IPS-15b (cell line): ENCODE measurements at regions not wholly inside any gene's neighbourhood (a gene's known extent, or its start where the extent isn't known, plus 50 kb on each side); places are given as distances from the start of the nearest gene placed in this dataset.

ENCODE experiments used
- H3K27me3 ChIP-seq: one replicate; pipeline ENCODE4 v1.6.1; 2013; ENCODE audit warnings: low read length; ENCODE audit not compliant: control insufficient read depth, insufficient read depth
- H3K36me3 ChIP-seq: one replicate; pipeline ENCODE4 v1.6.1; 2013; ENCODE audit warnings: low read length; ENCODE audit not compliant: control insufficient read depth, insufficient read depth
- H3K4me1 ChIP-seq: one replicate; pipeline ENCODE4 v1.6.1; 2013; ENCODE audit warnings: mild to moderate bottlenecking, low read length; ENCODE audit not compliant: control insufficient read depth, insufficient read depth
- H3K4me3 ChIP-seq: one replicate; pipeline ENCODE4 v1.5.1; 2013; ENCODE audit warnings: low read depth, low read length
- H3K9ac ChIP-seq: one replicate; pipeline ENCODE4 v1.6.1; 2013; ENCODE audit warnings: low read depth, mild to moderate bottlenecking, low read length
- H3K9me3 ChIP-seq: one replicate; pipeline ENCODE4 v1.6.1; 2013; ENCODE audit warnings: mild to moderate bottlenecking, low read length; ENCODE audit not compliant: control insufficient read depth, insufficient read depth

DNA sequence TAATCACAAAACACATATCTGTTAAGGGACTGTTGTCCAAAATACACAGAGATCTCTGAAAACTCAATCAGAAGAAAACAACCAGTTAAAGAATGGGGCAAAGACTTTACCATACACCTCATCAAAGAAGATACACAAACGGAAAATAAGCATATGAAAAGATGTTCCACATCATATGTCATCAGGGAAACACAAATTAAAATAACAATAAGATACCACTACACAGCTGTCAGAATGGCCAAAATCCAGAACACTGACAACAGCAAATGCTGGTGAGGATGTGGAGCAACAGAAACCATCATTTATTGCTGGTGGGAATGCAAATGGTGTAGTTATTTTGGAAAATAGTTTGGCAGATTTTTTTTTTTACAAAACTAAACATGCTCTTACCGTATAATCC is 220.5 kb upstream of the FOXN3 start:
- Histone ChIP-seq H3K27me3 (no peaks in the 10 kb centered on the region), H3K4me3 (no peak overlapping the region), H3K9me3 (no peaks in the 10 kb centered on the region), H3K9ac (no peak overlapping the region), H3K4me1 (no peaks in the 10 kb centered on the region), H3K36me3 (no peaks in the 10 kb centered on the region)

DNA sequence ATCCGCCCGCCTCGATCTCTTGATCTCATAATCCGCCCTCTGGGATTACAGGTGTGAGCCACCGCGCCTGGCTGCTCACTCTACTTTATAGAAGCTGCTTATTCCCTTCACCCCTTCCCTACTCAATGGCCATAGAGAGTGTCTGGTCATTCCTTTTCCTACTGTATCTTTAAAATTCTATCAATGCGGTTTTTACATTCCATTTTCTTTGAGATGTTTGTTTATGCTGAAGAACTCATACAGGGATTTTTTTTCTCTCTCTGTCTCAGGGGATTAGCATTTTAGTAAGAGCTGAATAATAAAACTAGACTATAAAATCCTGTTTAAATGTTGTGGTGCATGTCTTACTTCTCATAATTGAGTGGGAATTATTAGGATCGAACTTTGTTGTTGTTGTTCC is 218.6 kb upstream of the FOXN3 start:
- Histone ChIP-seq H3K27me3 (no peaks in the 10 kb centered on the region), H3K9ac (no peak overlapping the region), H3K4me3 (no peak overlapping the region), H3K9me3 (no peaks in the 10 kb centered on the region), H3K4me1 (peaks cover under 1% of the 10 kb centered on the region), H3K36me3 (no peaks in the 10 kb centered on the region)

DNA sequence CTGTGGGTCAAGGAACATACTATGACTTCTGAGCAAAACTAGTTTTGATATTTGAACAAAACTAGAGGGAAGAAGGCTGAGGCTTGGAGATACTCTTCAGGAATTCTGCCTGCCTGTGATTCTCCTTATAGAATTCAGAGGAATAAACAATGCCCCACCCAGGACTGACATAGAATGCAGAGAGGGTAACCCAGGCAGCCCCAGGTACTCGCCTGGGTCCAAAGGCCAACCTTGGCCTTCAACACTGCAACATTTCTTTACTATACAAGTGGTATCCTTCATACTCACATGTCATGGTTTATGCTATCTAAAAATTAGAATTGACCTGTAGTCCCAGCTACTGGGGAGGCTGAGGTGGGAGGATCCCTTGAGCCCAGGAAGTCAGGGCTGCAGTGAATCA is 217.0 kb upstream of the FOXN3 start:
- no peaks in the 10 kb centered on the region for H3K9me3 ChIP-seq
- H3K4me3 ChIP-seq = no peak overlapping the region
- peaks cover 3% of the 10 kb centered on the region for H3K4me1 ChIP-seq
- H3K27me3 ChIP-seq = no peaks in the 10 kb centered on the region
- no peaks in the 10 kb centered on the region for H3K36me3 ChIP-seq
- H3K9ac ChIP-seq = no peak overlapping the region

DNA sequence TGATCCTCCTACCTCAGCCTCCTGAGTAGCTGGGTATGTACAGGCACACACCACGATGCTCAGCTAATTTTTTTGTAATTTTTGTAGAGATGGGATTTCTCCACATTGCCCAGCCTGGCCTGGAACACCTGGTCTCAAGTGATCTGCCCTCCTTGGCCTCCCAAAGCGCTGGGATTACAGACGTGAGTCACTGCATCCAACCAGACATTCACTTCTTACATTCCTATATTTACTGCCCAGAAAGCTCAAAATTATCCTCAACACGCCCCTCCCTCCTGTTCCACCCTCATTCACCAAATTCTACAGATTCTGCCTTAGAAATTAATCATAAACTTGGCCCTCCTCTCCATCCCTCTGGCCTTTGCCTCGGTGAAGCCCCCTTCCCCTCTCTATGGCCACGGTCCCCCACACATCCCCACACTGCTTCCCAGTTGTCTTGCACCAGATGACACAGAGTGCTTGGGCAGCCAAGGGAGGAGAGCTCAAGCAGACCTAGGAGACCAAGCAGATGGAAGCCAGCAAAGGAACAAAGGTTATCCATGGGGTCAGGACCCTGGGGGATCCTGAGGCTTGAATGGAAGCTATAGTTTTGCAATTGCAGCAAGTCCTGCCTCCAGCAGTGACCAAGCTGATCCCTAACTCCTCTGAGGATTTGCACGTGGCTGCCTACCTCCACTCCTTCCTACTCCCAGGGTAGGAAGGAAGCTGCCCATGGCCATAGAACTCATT is 213.2 kb upstream of the FOXN3 start:
- Histone ChIP-seq H3K9me3 (no peaks in the 10 kb centered on the region), H3K27me3 (no peaks in the 10 kb centered on the region), H3K4me3 (no peak overlapping the region), H3K9ac (no peak overlapping the region), H3K36me3 (no peaks in the 10 kb centered on the region), H3K4me1 (peaks cover 3% of the 10 kb centered on the region)

DNA sequence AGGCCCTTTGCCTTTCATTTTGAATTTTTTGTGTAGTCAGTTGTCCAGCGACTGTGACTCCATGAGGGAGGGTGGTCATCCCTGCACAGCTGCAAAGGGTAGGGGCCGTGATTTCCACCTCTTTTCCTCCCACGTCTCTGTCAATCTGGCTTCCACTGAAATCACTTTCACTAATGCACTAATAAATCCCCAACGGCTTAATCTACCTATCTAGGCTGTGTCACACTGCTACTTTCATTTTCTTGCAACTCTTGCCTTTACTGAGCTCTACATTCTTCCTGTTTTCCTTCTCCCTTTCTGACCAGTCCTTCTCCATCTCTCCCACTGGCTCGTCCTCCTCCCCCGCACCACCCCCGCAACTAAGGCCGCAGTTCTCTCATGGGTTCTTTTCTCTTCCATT is 212.3 kb upstream of the FOXN3 start:
- Histone ChIP-seq H3K9ac (no peak overlapping the region), H3K4me1 (peaks cover 3% of the 10 kb centered on the region), H3K36me3 (no peaks in the 10 kb centered on the region), H3K27me3 (no peaks in the 10 kb centered on the region), H3K4me3 (no peak overlapping the region), H3K9me3 (no peaks in the 10 kb centered on the region)

DNA sequence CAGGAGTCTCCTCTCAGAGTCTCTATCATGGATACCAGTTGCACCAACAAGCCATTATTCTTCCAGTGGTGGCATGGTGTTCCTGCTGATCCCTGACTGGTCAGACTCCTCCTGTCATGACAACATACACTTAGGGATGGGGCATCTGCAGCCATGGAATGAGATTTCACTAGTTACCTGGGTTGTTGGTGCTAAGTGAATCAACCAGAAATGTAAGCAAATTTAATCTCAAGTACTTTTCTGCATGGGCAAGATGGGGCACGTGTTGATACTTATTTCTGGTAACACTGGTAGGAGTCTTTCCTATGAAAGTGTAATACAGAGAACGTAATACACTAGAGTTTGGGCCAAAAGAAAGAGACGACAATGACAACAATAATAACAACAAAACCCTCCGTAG is 211.5 kb upstream of the FOXN3 start:
- no peaks in the 10 kb centered on the region for H3K36me3 ChIP-seq
- H3K9ac ChIP-seq = no peak overlapping the region
- no peaks in the 10 kb centered on the region for H3K9me3 ChIP-seq
- no peaks in the 10 kb centered on the region for H3K27me3 ChIP-seq
- peaks cover 3% of the 10 kb centered on the region for H3K4me1 ChIP-seq
- H3K4me3 ChIP-seq = no peak overlapping the region

DNA sequence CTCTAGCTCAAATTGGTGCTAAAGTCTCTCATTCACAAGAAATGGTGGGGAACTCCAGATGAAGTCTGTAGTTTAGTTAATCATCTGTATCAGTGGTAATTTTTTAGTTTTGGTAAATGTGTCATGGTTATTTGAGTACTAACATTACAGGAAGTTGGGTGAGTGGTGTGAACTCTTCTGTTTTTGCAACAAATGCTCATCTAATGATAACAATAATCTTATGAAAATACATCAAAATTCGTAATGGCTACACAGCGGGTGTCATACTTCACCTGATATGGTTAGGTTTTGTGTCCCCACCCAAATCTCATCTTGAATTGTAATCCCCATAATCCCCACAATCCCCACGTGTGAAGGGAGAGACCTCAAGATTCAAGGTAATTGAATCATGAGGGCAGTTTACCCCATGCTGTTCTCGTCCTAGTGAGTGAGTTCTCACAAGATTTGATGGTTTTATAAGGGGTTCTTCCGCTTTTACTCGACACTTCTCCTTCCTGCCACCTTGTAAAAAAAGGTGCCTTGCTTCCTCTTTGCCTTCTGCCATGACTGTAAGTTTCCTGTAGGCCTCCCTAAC is 209.3 kb upstream of the FOXN3 start:
- H3K9me3 ChIP-seq = no peaks in the 10 kb centered on the region
- H3K4me1 ChIP-seq = peaks cover 3% of the 10 kb centered on the region
- H3K27me3 ChIP-seq = no peaks in the 10 kb centered on the region
- no peak overlapping the region for H3K9ac ChIP-seq
- H3K36me3 ChIP-seq = no peaks in the 10 kb centered on the region
- H3K4me3 ChIP-seq = no peak overlapping the region

DNA sequence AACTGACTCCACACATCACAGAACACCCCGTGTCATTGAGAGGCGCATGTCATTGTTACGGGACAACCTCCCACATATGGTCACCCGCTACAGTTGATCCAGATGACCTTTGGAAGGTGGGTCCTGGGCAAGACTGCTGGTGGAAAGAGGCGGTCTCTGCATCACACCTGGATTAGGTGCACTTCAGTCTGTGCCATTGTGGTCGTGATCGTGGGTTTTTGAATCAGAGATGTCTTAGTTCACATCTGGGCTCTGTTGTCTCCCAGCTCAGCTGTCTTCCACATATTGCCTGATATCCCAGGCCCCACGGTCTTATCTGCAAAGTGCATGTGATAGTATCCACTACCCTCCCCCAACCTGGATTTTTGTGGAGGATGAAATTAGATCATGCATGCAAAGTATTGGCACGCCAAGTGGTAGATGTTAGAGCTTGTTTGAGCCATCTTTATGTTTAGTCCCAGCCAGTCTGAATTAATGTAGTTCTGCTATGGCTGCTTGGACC is 208.7 kb upstream of the FOXN3 start:
- Histone ChIP-seq H3K27me3 (no peaks in the 10 kb centered on the region), H3K4me3 (no peak overlapping the region), H3K9ac (no peak overlapping the region), H3K4me1 (peaks cover 7% of the 10 kb centered on the region), H3K9me3 (no peaks in the 10 kb centered on the region), H3K36me3 (no peaks in the 10 kb centered on the region)

DNA sequence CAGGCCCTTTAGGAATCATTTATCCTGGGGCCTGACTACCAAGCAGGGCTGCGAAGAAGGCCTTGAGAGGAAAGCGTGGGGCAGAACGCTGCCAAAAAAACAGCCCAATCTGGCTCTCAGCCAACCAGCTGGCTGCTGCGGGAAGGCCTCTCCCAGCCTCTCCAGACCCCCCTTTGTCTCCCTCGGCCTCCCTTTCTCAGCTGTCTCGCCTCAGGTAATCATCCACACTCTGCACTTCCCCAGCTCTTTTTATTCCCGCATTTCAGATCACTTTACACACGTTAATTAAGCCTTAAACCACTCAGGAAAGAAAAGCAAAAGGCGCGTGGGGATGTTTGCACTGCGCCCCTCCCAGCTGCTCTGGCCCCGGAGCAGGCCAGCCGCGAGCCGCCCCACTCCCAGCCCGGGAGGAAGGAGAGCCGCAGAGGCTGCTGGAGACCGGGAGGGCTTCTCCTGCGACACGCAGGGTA is 208.2 kb upstream of the FOXN3 start:
- Histone ChIP-seq H3K9me3 (no peaks in the 10 kb centered on the region), H3K36me3 (no peaks in the 10 kb centered on the region), H3K27me3 (no peaks in the 10 kb centered on the region), H3K9ac (no peak overlapping the region), H3K4me3 (no peak overlapping the region), H3K4me1 (peaks cover 9% of the 10 kb centered on the region)

DNA sequence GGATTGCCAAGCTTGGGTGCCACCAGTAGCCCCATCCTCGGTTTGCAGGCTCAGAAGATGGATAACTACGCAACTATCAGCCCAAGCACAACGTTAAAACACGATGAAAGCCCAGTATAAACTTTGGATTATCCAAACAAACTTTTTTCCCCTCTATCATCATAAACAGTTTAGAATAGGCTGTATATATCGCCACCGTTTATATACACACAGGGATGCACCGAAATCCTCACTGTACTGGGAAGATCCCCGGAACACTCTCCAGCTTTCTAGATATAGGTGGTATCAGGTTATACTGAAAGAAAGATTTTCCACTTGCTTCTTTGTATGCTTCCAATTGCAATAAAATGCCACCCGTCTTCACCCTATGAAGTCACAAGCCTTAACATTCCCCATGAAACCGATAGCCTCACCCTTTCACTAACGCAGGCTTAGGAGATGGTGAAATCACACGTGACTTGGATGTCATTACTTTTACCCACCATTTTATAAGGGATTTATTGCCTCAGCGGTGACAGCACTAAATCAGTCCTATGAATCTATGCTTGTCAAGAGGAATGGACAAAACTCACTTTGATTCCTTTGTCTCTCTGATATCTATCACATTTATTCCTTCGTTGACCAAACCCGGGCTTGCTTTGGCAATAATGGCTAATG is 207.6 kb upstream of the FOXN3 start:
- Histone ChIP-seq H3K4me3 (no peak overlapping the region), H3K9ac (no peak overlapping the region), H3K4me1 (peaks cover 14% of the 10 kb centered on the region), H3K9me3 (no peaks in the 10 kb centered on the region), H3K36me3 (no peaks in the 10 kb centered on the region), H3K27me3 (no peaks in the 10 kb centered on the region)

DNA sequence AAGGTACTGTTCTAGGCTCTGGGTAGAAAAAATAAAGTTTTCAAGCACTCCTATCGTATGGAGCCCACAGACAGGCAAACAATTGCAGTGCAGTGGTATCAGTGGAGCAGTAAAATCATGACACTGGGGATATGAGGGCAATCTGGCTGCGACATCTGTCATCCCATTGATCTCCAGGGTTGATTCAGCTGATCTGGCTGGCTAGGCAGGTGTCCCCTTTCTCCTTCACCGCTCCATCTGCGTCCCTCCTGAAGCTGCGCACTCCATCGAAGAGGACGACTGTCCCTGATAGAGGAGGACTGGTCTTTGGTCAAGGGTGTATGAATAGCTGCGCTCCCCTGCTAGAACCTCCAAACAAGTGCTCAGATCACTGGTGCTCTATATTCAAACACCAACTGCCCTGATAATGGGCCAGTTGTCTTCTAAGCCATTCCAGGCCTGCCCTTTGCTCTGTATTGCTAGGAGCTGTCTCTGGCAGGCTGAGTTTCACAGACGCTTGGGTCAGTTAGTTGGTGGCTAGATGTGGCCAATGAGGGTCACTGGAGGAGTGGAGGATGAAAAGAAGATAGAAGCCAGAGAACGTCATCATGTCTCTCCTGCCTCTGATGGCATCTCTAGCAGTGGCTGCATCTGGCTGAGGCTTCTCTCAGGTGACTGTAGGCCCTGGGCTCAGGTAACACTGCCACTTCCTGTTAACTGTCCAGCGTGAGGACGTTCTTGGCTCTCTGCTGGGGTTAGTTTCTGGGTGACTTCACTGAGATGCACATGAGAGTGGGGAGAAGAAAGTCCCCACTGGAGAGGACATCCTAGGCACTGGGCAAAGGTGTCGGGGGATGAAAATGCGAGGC is 205.0 kb upstream of the FOXN3 start:
- H3K4me3 ChIP-seq = no peak overlapping the region
- H3K4me1 ChIP-seq = peaks cover 16% of the 10 kb centered on the region
- no peaks in the 10 kb centered on the region for H3K36me3 ChIP-seq
- no peaks in the 10 kb centered on the region for H3K27me3 ChIP-seq
- H3K9me3 ChIP-seq = no peaks in the 10 kb centered on the region
- no peak overlapping the region for H3K9ac ChIP-seq
